H1 (cell line): ENCODE measurements at regions not wholly inside any gene's neighbourhood (a gene's known extent, or its start where the extent isn't known, plus 50 kb on each side); places are given as distances from the start of the nearest gene placed in this dataset.

Source experiments
- CHD7 ChIP-seq: fragments of 300-600 bp; sonication (generic); IDR thresholded peaks from 2 replicates; pipeline ENCODE4 v1.7.1; 2012; ENCODE audit warnings: low read length, moderate library complexity, mild to moderate bottlenecking, inconsistent platforms; ENCODE audit not compliant: insufficient replicate concordance
- KDM1A ChIP-seq: fragments of 200-600, 300-600 bp; sonication (generic); IDR thresholded peaks from 2 replicates; pipeline ENCODE4 v1.7.1; 2016; ENCODE audit warnings: mild to moderate bottlenecking, low read length, borderline replicate concordance
- KDM4A ChIP-seq: IDR thresholded peaks from one replicate; pipeline ENCODE4 v1.7.1; 2012; ENCODE audit warnings: low read depth, mild to moderate bottlenecking, moderate library complexity, low read length, inconsistent platforms; ENCODE audit not compliant: severe bottlenecking
- RXRA ChIP-seq: IDR thresholded peaks from 2 replicates; pipeline ENCODE4 v1.6.1; 2011; ENCODE audit warnings: low read depth, mild to moderate bottlenecking, low read length, moderate library complexity; ENCODE audit not compliant: insufficient read depth
- SP1 ChIP-seq: IDR thresholded peaks from 2 replicates; pipeline ENCODE4 v1.6.1; 2011; ENCODE audit warnings: low read depth, low read length
- TF ChIP-seq, protein P1 (sequence below): IDR thresholded peaks from 2 replicates; pipeline ENCODE4 v1.6.1; 2011; ENCODE audit warnings: low read length, improper control_type of control experiment

DNA sequence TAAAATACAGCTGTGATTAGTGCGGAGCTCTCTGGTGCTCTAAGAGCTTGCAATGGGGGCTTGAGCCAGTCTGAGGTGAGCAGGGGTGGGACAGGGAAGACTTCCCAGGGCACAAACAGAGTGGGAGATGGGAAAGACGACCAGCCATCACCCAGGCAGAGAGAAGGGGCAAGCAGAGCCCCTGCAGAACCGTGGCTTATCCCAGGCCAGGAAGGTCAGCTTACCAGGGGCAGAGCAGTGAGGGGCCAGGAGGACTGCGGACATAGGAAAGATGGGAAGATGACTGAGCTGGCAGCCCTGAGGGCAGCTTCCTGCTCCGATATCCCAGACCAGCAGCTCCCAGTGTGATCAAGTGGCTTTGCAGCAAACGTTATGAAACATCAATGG lies 55.4 kb upstream of the IFFO2 start (continued):
- no peak for TF ChIP-seq CHD7
- no peak for TF ChIP-seq KDM1A
- TF ChIP-seq SP1 = no peak
- no peak for TF ChIP-seq RXRA
- no peak for TF ChIP-seq KDM4A
- TF ChIP-seq, protein P1, sequence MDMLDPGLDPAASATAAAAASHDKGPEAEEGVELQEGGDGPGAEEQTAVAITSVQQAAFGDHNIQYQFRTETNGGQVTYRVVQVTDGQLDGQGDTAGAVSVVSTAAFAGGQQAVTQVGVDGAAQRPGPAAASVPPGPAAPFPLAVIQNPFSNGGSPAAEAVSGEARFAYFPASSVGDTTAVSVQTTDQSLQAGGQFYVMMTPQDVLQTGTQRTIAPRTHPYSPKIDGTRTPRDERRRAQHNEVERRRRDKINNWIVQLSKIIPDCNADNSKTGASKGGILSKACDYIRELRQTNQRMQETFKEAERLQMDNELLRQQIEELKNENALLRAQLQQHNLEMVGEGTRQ = no peak
